ENCODE measurements at regions not wholly inside any gene's neighbourhood (a gene's known extent, or its start where the extent isn't known, plus 50 kb on each side); places are given as distances from the start of the nearest gene placed in this dataset.

DNA sequence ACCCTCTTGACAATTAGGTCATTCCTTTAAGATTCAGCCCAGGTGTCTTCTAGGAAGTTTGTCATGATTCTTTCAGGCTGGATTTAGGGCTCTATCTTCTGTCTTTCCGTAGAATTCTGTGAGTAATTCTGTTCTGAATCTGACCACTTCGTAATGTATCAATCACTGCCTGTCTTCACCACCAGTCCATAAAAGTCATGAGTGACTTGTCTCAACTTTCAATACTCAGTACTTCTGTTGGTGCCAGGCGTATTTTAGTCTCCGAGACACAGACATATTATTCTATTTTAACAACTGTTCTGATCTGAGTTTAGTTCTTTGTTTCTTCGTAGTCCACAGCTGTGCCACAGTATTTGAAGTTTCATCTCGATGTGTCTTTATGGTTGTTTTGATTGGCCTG, 310.7 kb downstream of the PPARGC1A start:
- no peak overlapping the region for H2AFZ ChIP-seq (ENCODE audit: low read depth, low read length)
- no peaks in the 10 kb centered on the region for H3F3A ChIP-seq (ENCODE audit: insufficient read depth, low read length, poor library complexity, severe bottlenecking)
- H3K36me3 ChIP-seq (ENCODE audit: insufficient read depth, low read length): no peaks in the 10 kb centered on the region
- H3K9ac ChIP-seq (ENCODE audit: low read length): no peak overlapping the region
- H3K9me2 ChIP-seq (ENCODE audit: insufficient read depth, low read length): no peaks in the 10 kb centered on the region
- H3K4me2 ChIP-seq (ENCODE audit: low read length): no peak overlapping the region
- no peaks in the 10 kb centered on the region for H4K20me1 ChIP-seq (ENCODE audit: insufficient read depth)
- TF ChIP-seq RAD21 (conservative IDR thresholded peaks at IDR 0.05) (no peak), SMC3 (conservative IDR thresholded peaks at IDR 0.05; ENCODE audit: poor library complexity) (no peak), POLR2AphosphoS5 (IDR thresholded peaks at IDR 0.05) (no peak), MXI1 (conservative IDR thresholded peaks at IDR 0.05; ENCODE audit: poor library complexity, severe bottlenecking) (no peak), TAF1 (IDR thresholded peaks at IDR 0.05; ENCODE audit: low read depth) (no peak), EZH2 (IDR thresholded peaks at IDR 0.05; ENCODE audit: borderline replicate concordance, insufficient read depth, low read length, poor library complexity, severe bottlenecking) (no peak), EP300 (conservative IDR thresholded peaks at IDR 0.05; ENCODE audit: poor library complexity, severe bottlenecking) (no peak)
- TF ChIP-seq, protein P1, sequence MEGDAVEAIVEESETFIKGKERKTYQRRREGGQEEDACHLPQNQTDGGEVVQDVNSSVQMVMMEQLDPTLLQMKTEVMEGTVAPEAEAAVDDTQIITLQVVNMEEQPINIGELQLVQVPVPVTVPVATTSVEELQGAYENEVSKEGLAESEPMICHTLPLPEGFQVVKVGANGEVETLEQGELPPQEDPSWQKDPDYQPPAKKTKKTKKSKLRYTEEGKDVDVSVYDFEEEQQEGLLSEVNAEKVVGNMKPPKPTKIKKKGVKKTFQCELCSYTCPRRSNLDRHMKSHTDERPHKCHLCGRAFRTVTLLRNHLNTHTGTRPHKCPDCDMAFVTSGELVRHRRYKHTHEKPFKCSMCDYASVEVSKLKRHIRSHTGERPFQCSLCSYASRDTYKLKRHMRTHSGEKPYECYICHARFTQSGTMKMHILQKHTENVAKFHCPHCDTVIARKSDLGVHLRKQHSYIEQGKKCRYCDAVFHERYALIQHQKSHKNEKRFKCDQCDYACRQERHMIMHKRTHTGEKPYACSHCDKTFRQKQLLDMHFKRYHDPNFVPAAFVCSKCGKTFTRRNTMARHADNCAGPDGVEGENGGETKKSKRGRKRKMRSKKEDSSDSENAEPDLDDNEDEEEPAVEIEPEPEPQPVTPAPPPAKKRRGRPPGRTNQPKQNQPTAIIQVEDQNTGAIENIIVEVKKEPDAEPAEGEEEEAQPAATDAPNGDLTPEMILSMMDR (IDR thresholded peaks at IDR 0.05; ENCODE audit: poor library complexity, severe bottlenecking): no peak
- TF ChIP-seq, protein P2, sequence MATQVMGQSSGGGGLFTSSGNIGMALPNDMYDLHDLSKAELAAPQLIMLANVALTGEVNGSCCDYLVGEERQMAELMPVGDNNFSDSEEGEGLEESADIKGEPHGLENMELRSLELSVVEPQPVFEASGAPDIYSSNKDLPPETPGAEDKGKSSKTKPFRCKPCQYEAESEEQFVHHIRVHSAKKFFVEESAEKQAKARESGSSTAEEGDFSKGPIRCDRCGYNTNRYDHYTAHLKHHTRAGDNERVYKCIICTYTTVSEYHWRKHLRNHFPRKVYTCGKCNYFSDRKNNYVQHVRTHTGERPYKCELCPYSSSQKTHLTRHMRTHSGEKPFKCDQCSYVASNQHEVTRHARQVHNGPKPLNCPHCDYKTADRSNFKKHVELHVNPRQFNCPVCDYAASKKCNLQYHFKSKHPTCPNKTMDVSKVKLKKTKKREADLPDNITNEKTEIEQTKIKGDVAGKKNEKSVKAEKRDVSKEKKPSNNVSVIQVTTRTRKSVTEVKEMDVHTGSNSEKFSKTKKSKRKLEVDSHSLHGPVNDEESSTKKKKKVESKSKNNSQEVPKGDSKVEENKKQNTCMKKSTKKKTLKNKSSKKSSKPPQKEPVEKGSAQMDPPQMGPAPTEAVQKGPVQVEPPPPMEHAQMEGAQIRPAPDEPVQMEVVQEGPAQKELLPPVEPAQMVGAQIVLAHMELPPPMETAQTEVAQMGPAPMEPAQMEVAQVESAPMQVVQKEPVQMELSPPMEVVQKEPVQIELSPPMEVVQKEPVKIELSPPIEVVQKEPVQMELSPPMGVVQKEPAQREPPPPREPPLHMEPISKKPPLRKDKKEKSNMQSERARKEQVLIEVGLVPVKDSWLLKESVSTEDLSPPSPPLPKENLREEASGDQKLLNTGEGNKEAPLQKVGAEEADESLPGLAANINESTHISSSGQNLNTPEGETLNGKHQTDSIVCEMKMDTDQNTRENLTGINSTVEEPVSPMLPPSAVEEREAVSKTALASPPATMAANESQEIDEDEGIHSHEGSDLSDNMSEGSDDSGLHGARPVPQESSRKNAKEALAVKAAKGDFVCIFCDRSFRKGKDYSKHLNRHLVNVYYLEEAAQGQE (IDR thresholded peaks at IDR 0.05; ENCODE audit: borderline replicate concordance): no peak
- no peak overlapping the region for H3K4me3 ChIP-seq (ENCODE audit: low read length)
- no peaks in the 10 kb centered on the region for H3K27me3 ChIP-seq (ENCODE audit: insufficient read depth, low read depth, low read length)
- no peaks in the 10 kb centered on the region for H3K79me2 ChIP-seq (replicated peaks; ENCODE audit: insufficient read depth, low read length)
- H3K27ac ChIP-seq (ENCODE audit: low read length): no peak overlapping the region
- no peaks in the 10 kb centered on the region for H3K9me3 ChIP-seq (ENCODE audit: low read length)

DNA sequence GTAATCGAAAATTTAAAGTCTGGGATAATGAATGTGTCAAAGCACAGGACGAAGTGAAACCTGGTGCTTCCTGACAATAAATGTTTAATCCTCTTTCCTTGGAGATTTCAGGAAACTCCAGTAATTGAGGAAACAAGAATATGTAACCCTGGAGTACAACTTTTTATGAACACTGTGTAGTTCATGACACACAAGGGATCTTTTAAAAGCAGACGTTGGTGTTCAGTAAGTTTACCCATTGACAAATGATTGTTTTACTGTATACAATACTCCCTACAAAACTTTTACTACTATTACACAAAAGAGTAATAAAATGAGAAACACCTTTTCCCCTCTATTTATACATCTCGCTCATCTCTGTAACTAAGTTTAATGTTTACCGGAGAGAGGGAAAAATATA, 312.4 kb downstream of the PPARGC1A start:
- Histone ChIP-seq H3K9me3 (ENCODE audit: low read length) (no peaks in the 10 kb centered on the region), H3K27ac (ENCODE audit: low read length) (no peak overlapping the region), H4K20me1 (ENCODE audit: insufficient read depth) (no peaks in the 10 kb centered on the region), H3K4me3 (ENCODE audit: low read length) (no peak overlapping the region), H3K36me3 (ENCODE audit: insufficient read depth, low read length) (no peaks in the 10 kb centered on the region), H3K9ac (ENCODE audit: low read length) (no peak overlapping the region), H3K4me2 (ENCODE audit: low read length) (no peak overlapping the region), H3F3A (ENCODE audit: insufficient read depth, low read length, poor library complexity, severe bottlenecking) (no peaks in the 10 kb centered on the region), H3K79me2 (replicated peaks; ENCODE audit: insufficient read depth, low read length) (no peaks in the 10 kb centered on the region), H3K27me3 (ENCODE audit: insufficient read depth, low read depth, low read length) (no peaks in the 10 kb centered on the region), H3K9me2 (ENCODE audit: insufficient read depth, low read length) (no peaks in the 10 kb centered on the region), H2AFZ (ENCODE audit: low read depth, low read length) (no peak overlapping the region)
- no peak for TF ChIP-seq TAF1 (IDR thresholded peaks at IDR 0.05; ENCODE audit: low read depth)
- no peak for TF ChIP-seq POLR2AphosphoS5 (IDR thresholded peaks at IDR 0.05)
- no peak for TF ChIP-seq MXI1 (conservative IDR thresholded peaks at IDR 0.05; ENCODE audit: poor library complexity, severe bottlenecking)
- TF ChIP-seq SMC3 (conservative IDR thresholded peaks at IDR 0.05; ENCODE audit: poor library complexity): no peak
- TF ChIP-seq, protein P1 (IDR thresholded peaks at IDR 0.05; ENCODE audit: poor library complexity, severe bottlenecking): no peak
- no peak for TF ChIP-seq EZH2 (IDR thresholded peaks at IDR 0.05; ENCODE audit: borderline replicate concordance, insufficient read depth, low read length, poor library complexity, severe bottlenecking)
- no peak for TF ChIP-seq EP300 (conservative IDR thresholded peaks at IDR 0.05; ENCODE audit: poor library complexity, severe bottlenecking)
- TF ChIP-seq, protein P2 (IDR thresholded peaks at IDR 0.05; ENCODE audit: borderline replicate concordance): no peak
- no peak for TF ChIP-seq RAD21 (conservative IDR thresholded peaks at IDR 0.05)

All from neural cell (in vitro differentiated cells).